BE2C (cell line): ENCODE measurements at regions not wholly inside any gene's neighbourhood (a gene's known extent, or its start where the extent isn't known, plus 50 kb on each side); places are given as distances from the start of the nearest gene placed in this dataset.

Experiments used
- DNase-seq: peaks from one replicate; pipeline ENCODE4 v3.0.0-alpha.2; 2020
- H3K27me3 ChIP-seq: fragments of 250-450 bp; sonication (Bioruptor Pico); 2 replicates; pipeline ENCODE4 v1.5.1; 2020; ENCODE audit warnings: mild to moderate bottlenecking
- H3K36me3 ChIP-seq: fragments of 250-450 bp; sonication (Bioruptor Pico); 2 replicates; pipeline ENCODE4 v1.5.1; 2020; ENCODE audit warnings: mild to moderate bottlenecking
- H3K4me1 ChIP-seq: fragments of 250-450 bp; sonication (Bioruptor Pico); 2 replicates; pipeline ENCODE4 v1.5.1; 2020
- H3K4me3 ChIP-seq: 2 replicates; pipeline ENCODE4 v1.5.1; 2011; ENCODE audit warnings: low read depth, low read length
- H3K9me3 ChIP-seq: fragments of 250-450 bp; sonication (Bioruptor Pico); 2 replicates; pipeline ENCODE4 v1.5.1; 2020
- TF ChIP-seq, protein P1 (sequence below): IDR thresholded peaks from 2 replicates; pipeline ENCODE4 v1.5.1; 2012; ENCODE audit warnings: mild to moderate bottlenecking, low read depth, low read length

DNA sequence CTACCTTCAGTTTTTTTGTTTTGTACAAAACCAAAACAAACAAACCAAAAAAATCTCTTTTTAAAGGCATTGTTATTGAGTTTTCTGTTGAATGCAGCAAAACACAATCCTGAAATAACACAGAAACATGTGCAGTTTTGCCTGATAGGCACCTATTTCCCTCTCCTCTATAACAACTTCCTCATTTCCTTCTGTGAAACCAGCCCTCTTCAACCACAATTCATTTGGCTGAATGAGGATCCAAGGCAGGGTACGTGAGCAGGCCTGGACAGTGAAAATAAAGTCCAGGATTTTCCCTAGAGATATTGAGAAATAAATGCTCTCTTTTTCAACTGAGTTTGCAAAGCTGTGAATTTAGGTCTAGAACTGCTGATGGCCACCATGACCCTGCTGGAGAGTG, 134.8 kb upstream of the LARP1 start:
- Histone ChIP-seq H3K27me3 (no peaks in the 10 kb centered on the region), H3K9me3 (no peaks in the 10 kb centered on the region), H3K4me3 (no peak overlapping the region), H3K36me3 (no peaks in the 10 kb centered on the region), H3K4me1 (no peaks in the 10 kb centered on the region; the same call in 1 of the 2 replicates)
- TF ChIP-seq, protein P1, sequence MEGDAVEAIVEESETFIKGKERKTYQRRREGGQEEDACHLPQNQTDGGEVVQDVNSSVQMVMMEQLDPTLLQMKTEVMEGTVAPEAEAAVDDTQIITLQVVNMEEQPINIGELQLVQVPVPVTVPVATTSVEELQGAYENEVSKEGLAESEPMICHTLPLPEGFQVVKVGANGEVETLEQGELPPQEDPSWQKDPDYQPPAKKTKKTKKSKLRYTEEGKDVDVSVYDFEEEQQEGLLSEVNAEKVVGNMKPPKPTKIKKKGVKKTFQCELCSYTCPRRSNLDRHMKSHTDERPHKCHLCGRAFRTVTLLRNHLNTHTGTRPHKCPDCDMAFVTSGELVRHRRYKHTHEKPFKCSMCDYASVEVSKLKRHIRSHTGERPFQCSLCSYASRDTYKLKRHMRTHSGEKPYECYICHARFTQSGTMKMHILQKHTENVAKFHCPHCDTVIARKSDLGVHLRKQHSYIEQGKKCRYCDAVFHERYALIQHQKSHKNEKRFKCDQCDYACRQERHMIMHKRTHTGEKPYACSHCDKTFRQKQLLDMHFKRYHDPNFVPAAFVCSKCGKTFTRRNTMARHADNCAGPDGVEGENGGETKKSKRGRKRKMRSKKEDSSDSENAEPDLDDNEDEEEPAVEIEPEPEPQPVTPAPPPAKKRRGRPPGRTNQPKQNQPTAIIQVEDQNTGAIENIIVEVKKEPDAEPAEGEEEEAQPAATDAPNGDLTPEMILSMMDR, result no peak
- DNase-seq, result no peak

DNA sequence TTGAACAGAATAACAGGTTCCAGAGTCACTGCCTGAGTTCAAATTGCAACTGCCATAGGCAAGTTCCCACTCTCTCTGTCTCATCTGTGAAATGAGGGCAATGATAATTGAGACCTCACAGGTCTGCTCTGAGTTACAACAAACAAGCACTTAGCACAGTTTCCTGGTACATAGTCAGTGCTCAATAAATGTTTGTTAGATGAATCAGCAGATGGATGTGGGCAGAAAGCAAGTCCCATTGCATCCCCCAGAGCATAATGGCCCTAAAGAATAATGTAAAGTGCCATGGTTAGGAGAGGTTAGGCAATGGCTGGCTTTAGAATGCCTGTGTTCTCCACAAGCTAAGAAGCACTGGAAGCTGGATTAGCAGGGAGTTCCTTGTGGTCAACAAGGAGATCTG, 136.5 kb upstream of the LARP1 start:
- Histone ChIP-seq H3K27me3 (no peaks in the 10 kb centered on the region), H3K4me3 (no peak overlapping the region), H3K9me3 (no peaks in the 10 kb centered on the region), H3K4me1 (no peaks in the 10 kb centered on the region; the same call in 1 of the 2 replicates), H3K36me3 (no peaks in the 10 kb centered on the region)
- TF ChIP-seq, protein P1, result no peak
- DNase-seq, result no peak

DNA sequence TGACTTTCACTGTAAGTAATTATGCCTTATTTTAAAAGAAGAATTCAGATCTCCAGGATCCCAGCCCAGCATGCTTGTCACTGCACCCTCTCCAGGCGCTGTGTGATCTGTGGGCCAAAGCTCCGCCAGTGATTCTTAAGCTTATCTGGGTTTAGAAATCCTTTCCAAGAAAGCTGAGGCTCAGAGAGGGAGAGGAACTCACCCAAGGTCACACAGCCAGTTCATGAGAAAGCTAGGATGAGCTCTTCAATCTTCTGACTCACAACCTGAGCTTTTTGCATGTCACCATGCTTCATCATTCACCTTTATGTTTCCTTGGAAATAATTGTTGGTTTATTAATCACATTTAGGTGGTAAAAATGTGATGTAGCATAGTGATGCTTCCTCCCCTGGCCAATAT, 136.6 kb upstream of the HAND1 start:
- no peaks in the 10 kb centered on the region for H3K9me3 ChIP-seq
- TF ChIP-seq, protein P1, result no peak
- H3K4me1 ChIP-seq, result peaks cover 5% of the 10 kb centered on the region
- no peaks in the 10 kb centered on the region for H3K27me3 ChIP-seq
- DNase-seq, result no peak
- H3K36me3 ChIP-seq, result no peaks in the 10 kb centered on the region
- H3K4me3 ChIP-seq, result no peak overlapping the region

DNA sequence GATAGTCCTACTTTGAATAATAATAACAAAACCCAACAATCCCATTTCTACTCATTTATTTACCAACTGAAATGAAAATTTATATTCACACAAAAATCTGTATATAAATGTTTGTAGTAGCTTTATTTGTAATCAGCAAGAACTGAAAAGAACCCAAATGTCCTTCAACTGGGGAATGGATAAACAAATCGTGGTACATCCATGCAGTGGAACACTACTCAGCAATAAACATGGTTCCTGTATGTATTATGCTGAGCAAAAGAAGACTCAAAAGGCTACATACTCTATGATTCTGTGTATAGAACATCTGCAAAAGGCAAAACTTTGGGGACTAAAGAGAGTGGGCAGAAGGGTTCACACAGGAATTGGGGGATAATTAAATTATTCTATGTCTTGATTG, 136.1 kb upstream of the HAND1 start:
- Histone ChIP-seq H3K4me1 (peaks cover 9% of the 10 kb centered on the region), H3K36me3 (no peaks in the 10 kb centered on the region), H3K4me3 (no peak overlapping the region), H3K27me3 (no peaks in the 10 kb centered on the region), H3K9me3 (no peaks in the 10 kb centered on the region)
- TF ChIP-seq, protein P1, result no peak
- no peak for DNase-seq

DNA sequence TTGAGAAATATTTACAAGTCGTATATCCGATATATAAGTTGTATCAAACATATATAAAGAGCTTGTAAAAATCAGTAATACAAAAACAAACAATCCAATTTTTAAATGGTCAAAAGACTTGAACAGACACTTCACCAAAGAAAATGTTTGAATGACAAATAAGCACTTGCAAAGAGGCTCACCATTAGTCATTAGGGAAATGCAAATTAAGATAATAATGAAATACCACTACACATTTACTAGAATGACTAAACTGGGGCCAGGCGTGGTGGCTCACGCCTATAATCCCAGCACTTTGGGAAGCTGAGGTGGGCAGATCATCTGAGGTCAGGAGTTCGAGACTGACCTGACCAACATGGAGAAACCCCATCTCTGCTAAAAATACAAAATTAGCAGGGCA, 134.6 kb upstream of the HAND1 start:
- Histone ChIP-seq H3K4me1 (peaks cover 22% of the 10 kb centered on the region), H3K27me3 (no peaks in the 10 kb centered on the region), H3K9me3 (no peaks in the 10 kb centered on the region), H3K4me3 (no peak overlapping the region), H3K36me3 (no peaks in the 10 kb centered on the region)
- TF ChIP-seq, protein P1, result no peak
- DNase-seq, result no peak

DNA sequence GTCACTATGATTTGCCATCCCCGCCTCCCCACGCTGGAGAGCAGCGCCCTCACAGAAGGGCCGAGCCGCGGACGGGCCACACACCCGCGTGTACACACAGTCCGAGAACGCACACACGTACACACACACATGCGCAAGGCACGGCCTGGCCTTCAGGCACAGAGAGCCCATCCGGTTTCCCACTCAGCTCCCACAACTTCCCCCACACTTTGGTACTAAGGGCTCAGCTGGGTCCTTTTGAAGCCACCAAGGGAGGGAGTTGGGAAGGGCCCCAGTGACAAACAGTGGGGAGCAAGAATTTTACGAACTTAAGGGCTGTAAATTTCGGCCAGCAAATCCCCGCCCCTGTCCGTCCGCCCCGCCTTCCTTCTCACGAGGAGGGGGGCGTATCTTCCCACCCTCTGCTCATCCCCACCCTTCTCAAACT, 133.3 kb upstream of the HAND1 start:
- Histone ChIP-seq H3K27me3 (no peaks in the 10 kb centered on the region), H3K36me3 (no peaks in the 10 kb centered on the region), H3K4me1 (peaks cover 27% of the 10 kb centered on the region), H3K4me3 (no peak overlapping the region), H3K9me3 (no peaks in the 10 kb centered on the region)
- TF ChIP-seq, protein P1, result no peak
- no peak for DNase-seq
